Hematopoietic multipotent progenitor cell (in vitro differentiated cells): ENCODE measurements at regions not wholly inside any gene's neighbourhood (a gene's known extent, or its start where the extent isn't known, plus 50 kb on each side); places are given as distances from the start of the nearest gene placed in this dataset.

Experiments used
- DNase-seq, 3 donors: peaks; one replicate each; pipeline ENCODE4 v3.0.0-alpha.2; 2011 to 2015; ENCODE audit warnings: low read depth in 2 of 3, low spot score in 2 of 3

DNA sequence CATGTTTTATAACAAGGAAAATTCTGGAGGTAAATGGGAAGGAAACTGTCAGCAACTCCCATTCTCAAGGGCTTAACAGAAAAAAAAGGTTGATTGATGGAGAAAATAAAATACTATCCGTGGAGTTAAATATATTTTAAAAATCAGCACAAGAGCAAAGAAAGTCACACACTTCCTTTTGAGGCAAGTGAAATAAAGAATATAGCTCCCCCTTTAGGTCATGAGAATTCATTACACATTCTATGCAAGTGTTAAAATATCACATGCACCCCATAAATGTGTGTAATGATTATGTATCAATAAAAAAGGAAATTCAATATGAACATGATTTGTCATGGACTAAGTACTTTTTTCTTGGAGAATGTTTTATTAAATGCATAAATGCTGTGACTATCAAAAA lies 349.2 kb downstream of the TPBG start:
- DNase-seq: peak in 1 of 3 donors; percentile 9

DNA sequence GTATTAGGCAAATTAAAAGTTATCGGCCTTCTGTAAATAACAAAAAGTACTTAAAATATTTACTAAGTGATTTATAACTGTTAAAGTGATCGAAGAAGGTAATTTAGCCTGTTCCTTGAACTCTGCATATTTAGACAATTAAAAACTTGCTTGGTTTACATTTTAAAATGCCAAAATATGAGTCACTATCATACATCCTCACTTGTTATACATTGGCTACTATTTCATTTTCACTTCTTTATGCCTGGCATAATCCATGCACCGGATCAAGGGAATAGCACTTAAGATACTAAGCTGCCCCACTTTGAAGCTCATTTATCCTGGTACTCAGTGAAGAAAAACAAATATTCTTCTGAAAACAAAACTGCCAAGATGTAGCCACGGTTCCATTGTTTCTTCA lies 344.6 kb downstream of the UBE3D start:
- DNase-seq: no peak

DNA sequence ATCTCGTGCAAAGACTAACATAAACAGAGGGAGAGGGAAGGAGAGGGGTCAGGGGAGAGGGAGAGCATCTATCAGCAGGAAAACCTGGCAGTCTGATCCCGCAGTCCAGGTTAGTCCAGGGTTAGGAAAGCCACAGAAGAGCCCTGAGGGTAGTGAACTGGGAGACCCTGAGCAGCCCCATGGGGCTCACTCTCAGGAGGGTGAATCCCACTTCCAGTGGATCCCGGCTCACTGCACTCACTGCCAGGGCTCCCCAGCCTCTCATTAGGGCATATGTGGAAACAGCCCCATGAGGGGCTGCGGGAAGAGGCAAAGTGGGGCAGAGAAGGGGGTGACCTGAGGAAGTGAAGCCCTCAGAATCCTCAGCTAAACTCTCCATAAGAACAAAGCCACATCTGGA lies 329.9 kb downstream of the UBE3D start:
- DNase-seq: no peak

- DNase-seq: no peak
Measured at GRCh38 chr6:82737965-82738364, 327.7 kb downstream of the UBE3D start.

GRCh38 chr6:82738773-82739172 lies 326.9 kb downstream of the UBE3D start:
- DNase-seq: no peak

GRCh38 chr6:82739303-82739702 lies 326.3 kb downstream of the UBE3D start:
- DNase-seq: no peak

DNA sequence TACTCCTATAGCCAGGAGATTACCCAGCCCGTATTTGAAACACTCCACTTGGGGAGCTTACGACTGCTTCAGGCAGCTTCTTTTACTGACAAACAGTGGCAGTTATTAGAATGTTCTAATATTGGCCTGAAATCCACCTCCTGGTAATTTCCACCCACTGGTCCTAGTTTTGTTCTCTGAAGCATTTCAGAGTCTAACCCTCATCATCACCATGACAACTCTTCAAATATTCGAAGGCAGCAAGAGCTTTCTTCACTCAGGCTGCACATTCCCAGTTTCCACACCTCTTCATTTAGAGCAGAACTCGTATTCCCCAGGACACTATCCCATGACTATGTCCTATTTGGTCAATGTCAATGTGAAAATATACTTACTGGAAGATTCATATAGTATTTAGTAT lies 325.6 kb downstream of the UBE3D start:
- no peak for DNase-seq

GRCh38 chr6:82741325-82741995 lies 324.2 kb downstream of the UBE3D start:
- DNase-seq: no peak

- DNase-seq: no peak
Measured at GRCh38 chr6:82741996-82742385, 323.6 kb downstream of the UBE3D start.

GRCh38 chr6:82744286-82745015 lies 321.2 kb downstream of the UBE3D start:
- no peak for DNase-seq

- no peak for DNase-seq
Measured at GRCh38 chr6:82750556-82750955, 315.1 kb downstream of the UBE3D start.

DNA sequence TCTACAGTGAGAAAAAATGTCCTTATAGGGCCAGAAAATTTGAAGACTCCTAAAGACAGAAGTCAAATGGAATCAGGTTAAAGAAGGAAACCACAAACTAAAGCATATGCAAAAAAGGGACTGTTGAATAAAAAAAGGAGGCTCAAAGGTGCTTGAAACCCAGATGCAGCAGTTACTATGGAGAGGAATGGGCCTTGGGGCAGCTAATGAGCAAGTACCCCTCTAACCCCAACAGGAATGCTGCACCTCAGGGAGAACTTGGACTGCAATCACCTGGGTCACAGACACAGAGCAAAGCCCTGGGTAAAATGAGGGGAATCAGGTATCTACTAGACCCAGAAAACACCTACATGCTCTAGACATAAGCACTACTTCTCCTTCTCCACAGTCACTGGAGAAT lies 313.9 kb downstream of the UBE3D start:
- DNase-seq: no peak

DNA sequence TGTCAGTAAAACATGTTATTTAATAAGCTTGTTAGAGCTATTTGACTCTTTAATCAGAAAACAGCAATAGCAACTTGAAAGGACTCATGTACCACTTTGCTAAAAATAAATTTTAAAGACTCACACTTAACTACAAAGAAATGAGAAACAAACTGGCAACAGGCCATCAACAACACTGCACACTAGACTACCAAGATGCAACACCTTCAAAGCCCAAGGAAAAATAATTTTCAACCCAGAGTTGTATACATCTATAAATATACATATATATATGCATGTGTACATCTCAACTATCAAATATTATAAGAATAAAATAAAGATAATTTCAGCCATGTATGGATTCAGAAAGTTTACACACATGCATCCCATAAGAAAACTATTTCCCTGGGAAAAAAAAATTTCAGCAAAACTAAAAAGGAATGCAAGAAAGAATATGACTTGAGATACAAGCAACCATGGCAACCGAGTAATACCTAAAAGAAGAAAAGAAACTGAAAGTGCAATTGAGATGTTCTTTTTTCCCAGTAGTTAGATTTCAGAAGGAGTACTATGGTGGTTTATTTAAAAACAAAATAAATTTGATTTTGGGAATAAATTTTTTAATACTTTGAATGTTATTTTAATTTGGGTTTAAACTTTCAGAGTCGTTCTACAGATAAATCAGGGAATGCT lies 303.8 kb downstream of the UBE3D start:
- DNase-seq: no peak

DNA sequence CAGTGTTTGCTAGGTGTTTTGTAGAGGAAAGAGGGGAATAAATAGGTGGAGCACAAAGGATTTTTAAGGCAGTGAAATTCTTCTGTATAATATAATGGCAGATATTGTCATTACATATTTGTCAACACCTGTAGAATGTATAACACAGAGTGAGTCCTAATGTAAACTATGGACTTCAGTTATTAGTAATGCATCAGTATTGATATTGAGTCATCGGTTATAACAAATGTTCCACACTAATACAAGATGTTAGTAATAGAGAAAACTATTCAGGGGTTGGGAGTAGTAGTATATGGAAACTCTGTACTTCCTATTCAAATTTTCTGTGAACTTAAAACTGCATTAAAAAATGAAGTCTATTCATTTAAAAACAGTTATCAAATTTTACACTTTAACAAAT lies 299.2 kb downstream of the UBE3D start:
- DNase-seq: no peak

- DNase-seq: no peak
Measured at GRCh38 chr6:82767037-82767436, 298.6 kb downstream of the UBE3D start.

DNA sequence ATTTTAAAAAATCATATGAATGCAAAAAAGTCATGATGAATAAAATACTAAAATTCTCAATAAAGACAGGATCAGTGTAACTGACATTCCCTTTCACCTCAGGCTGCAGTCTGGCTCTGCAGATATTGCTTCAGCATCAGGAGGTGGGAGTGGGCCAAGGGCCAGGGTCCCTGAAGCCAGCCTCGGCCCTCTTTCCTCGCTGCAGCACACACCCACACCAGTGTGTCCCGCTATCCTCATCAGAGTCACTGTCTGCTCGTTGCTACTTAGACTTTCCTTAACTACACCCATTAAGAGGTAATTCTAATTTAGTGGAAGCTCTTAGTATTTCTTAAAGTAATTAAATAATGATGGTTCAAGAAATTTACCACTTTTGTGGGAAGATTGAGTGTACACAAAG lies 298.2 kb downstream of the UBE3D start:
- DNase-seq: no peak

DNA sequence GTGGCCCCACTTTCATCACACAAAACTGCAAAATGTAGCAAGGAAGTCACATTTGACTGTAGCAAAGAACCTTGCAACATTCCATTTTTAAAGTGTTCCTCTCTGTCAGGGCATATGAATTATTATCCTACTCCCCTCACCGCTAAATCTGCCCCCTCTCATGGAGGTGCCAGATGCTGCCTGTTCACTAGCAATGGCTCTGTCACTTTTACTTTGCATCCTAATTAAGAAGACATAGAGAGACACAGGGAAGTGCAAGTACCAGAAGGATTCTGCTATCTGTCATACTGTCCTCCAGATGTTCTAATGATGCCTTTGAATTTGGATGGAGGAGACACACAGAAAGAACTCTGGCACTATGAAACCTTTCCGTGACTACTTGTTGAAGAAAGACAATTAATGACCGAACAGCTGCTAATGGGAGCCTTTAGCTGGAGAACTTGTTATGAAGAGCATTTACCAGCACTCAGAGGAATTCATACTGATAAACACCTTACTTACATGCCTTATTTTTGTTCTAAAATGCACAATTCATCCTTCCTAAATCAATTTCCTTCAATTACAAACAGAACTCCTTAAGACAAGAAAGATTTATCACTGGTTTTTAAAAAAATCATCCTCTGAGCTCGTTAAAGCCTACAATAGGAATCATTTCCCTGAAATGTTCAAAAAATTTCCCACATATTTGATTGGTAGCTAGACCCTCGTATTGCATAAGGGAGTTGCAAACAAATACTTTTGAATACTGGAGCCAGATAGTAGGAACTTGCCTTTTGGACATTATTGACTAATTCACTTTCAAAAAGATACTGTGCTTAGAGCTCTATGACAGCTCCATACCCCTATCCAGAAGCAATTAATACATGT lies 292.6 kb downstream of the UBE3D start:
- no peak for DNase-seq

DNA sequence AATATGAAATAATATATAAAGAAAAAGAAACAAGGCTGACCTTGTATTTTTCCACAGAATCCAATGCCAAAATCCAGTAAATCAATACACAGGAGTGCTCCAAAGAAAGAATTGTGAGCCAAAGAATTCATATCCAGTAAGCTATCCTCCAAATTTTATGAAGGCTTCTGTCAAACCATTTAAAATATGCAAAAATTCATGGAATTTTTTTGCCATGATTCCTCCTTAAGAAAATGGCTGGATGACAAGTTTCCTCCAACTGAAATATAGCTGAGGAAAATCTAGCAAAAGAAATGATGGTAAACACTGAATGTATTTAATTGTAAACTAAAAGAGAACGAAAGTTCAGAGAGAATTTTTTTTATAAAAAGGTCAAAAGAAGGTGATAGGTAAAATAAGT lies 290.3 kb downstream of the UBE3D start:
- no peak for DNase-seq

DNA sequence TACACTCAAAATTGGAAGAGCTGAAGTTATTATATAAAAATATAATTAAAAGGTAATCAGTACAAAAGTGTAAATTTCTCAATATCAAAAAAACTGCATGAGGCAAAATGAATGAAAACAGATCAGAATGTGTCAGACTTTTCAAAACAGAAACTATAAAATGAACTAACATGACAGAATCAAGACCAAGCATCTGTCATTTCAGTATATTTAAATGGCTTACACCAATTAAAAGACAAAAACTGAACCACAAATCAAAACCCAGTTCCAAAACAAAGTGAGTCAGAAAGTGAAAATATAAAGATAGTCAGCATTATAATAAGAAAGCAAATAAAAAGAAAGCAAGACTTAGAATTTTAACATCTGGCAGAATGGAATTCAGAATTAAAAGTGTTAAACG lies 289.7 kb downstream of the UBE3D start:
- no peak for DNase-seq

GRCh38 chr6:82779041-82779440 lies 286.6 kb downstream of the UBE3D start:
- DNase-seq: no peak

GRCh38 chr6:82780334-82780733 lies 285.3 kb downstream of the UBE3D start:
- no peak for DNase-seq
